ENCODE measurements at regions not wholly inside any gene's neighbourhood (a gene's known extent, or its start where the extent isn't known, plus 50 kb on each side); places are given as distances from the start of the nearest gene placed in this dataset.

DNA sequence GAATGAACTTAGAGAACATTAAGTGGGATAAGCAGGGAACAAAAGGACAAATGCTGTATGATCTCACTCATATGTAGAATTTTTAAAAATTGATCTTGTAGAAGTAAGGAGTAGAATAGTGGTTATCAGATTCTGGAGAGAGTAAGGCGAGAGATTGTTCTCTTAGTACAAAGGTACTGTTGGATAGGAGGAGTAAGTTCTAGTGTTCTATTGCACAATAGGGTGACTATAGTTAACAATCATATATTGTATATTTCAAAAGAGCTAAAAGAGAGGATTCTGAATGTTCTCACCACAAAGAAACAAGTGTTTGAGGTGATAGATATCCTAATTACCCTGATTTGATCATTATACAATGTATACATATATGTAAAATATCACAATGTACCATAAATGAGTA lies 735.9 kb downstream of the NCAM2 start:
- TF ChIP-seq, protein P1, sequence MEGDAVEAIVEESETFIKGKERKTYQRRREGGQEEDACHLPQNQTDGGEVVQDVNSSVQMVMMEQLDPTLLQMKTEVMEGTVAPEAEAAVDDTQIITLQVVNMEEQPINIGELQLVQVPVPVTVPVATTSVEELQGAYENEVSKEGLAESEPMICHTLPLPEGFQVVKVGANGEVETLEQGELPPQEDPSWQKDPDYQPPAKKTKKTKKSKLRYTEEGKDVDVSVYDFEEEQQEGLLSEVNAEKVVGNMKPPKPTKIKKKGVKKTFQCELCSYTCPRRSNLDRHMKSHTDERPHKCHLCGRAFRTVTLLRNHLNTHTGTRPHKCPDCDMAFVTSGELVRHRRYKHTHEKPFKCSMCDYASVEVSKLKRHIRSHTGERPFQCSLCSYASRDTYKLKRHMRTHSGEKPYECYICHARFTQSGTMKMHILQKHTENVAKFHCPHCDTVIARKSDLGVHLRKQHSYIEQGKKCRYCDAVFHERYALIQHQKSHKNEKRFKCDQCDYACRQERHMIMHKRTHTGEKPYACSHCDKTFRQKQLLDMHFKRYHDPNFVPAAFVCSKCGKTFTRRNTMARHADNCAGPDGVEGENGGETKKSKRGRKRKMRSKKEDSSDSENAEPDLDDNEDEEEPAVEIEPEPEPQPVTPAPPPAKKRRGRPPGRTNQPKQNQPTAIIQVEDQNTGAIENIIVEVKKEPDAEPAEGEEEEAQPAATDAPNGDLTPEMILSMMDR (conservative IDR thresholded peaks at IDR 0.05; ENCODE audit: low read depth) = no peak
- ChIA-PET CTCF (no interaction called here), POLR2A (ENCODE audit: low non-redundant PET) (no interaction called here)
- no peak overlapping the region for H3K27ac ChIP-seq
- DNase-seq (ENCODE audit: low spot score) = no peak

DNA sequence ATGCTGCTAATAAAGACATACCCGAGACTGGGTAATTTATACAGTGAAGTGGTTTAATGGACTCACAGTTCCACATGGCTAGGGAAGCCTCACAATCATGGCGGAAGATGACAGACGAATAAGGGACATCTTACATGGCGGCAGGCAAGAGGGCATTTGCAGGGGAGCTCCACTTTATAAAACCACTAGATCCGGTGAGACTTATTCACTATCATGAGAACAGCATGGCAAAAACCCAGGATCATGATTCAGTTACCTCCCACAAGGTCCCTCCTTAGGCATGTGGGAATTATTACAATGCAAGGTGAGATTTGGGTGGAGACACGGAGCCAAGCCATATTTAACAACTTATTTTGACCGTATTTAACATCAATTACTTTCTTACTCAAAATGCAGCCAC lies 739.0 kb downstream of the NCAM2 start:
- ChIA-PET CTCF (no interaction called here), POLR2A (ENCODE audit: low non-redundant PET) (no interaction called here)
- DNase-seq (ENCODE audit: low spot score) = no peak
- no peak overlapping the region for H3K27ac ChIP-seq
- TF ChIP-seq, protein P1 (conservative IDR thresholded peaks at IDR 0.05; ENCODE audit: low read depth) = no peak

DNA sequence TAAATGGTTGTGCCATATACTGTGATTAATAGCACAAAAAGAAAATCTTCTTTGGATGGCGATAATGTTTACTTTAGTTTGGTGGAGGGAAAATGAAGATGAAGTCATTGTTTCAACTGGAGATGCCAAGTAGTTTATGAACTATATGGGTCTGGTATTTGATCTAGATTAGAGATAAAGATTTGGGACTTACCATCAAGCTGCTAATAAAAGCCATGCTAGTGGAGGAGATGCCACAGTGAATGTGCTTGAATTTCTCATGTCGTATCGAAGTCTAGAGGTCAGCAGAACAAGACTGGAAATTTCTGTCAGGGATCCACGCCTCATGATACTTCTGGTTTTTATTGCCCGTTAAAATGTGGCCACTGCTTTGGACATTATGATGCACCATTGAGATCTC lies 742.0 kb downstream of the NCAM2 start:
- DNase-seq (ENCODE audit: low spot score) = no peak
- no peak overlapping the region for H3K27ac ChIP-seq
- CTCF ChIA-PET = no interaction called here
- POLR2A ChIA-PET (ENCODE audit: low non-redundant PET) = no interaction called here
- TF ChIP-seq, protein P1 (conservative IDR thresholded peaks at IDR 0.05; ENCODE audit: low read depth) = no peak

DNA sequence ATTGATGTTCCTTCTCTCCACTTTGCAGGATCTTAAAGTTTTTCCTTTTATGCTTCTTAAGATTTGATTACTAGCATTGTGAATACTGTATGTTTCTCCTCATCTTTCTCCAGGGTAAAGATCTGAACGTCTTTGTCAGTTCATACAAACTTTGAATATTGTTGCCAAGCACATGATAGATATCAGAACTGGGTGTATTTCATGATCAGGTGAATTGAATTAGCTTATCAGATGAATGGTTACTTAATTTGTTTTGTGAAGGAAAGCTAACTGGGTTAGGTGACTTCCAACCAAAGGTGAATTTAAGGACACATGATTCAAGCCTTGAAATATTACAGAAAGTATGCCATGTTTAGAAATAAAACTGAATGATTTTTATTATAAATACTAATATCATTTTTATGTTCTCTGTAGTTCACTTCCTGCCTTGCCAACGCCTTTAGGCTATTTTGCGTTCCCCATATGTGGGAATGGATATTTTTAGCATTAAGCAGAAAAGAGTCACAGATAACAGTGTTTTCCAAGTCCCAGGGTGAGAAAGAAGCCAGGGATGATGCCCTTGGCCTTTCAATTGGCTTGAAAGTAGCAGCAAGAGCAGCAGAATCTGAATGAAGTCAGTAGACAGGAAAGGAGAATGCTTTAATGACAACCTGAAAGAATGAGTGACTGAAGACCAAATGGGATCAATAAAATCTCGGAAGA lies 752.1 kb downstream of the NCAM2 start:
- TF ChIP-seq, protein P1 (conservative IDR thresholded peaks at IDR 0.05; ENCODE audit: low read depth) = no peak
- ChIA-PET POLR2A (ENCODE audit: low non-redundant PET) (no interaction called here), CTCF (interaction anchor here (0.7 kb wide), 1 partner anchor 180 kb away, joined by 3 read pairs; no protein-coding TSS in a partner anchor)
- H3K27ac ChIP-seq = no peak overlapping the region
- no peak for DNase-seq (ENCODE audit: low spot score)

DNA sequence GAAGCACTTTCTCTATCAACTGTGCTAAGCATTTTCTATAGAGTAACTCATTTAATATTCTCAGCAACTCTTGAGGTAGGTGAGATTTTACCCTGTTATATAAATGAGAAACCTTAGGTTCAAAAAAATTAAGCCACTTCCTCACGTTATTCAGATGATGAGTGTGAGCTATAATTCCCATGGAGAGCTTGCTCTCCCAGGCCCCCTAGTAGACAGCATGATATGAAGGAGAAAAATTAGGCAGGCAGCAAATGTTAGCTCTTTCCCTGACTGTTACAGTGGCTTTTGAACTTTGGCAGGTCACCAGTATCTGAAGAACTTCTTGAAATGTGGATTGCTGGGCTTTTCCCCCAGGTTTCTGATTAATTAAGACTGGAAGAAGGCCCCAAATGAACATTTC lies 753.1 kb downstream of the NCAM2 start:
- DNase-seq (ENCODE audit: low spot score) = no peak
- H3K27ac ChIP-seq = no peak overlapping the region
- CTCF ChIA-PET = no interaction called here
- POLR2A ChIA-PET (ENCODE audit: low non-redundant PET) = no interaction called here
- TF ChIP-seq, protein P1 (conservative IDR thresholded peaks at IDR 0.05; ENCODE audit: low read depth) = no peak

DNA sequence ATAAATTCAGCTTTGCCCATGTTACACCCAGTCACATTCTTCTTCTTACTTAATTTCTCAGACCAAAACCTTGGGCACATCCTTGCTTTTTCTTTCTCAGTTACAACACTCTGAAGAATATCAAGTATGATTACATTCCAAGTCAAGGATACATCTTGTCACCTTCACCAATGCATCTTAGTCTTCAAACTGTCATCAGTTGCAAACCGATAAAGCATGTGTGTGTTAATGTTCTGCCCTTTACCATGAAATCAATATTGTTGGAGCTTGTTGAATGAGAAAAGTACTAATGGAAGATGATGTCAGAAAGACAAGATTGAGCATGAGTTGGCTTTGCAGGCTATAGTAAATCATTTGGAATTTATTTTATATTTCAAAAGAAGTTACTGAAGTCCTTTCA lies 764.6 kb downstream of the NCAM2 start:
- no peak for DNase-seq (ENCODE audit: low spot score)
- no peak overlapping the region for H3K27ac ChIP-seq
- ChIA-PET POLR2A (ENCODE audit: low non-redundant PET) (no interaction called here), CTCF (interaction anchor here (0.6 kb wide), 1 partner anchor 11 kb away, joined by 3 read pairs; no protein-coding TSS in a partner anchor)
- TF ChIP-seq, protein P1 (conservative IDR thresholded peaks at IDR 0.05; ENCODE audit: low read depth) = no peak
